ENCODE measurements at regions not wholly inside any gene's neighbourhood (a gene's known extent, or its start where the extent isn't known, plus 50 kb on each side); places are given as distances from the start of the nearest gene placed in this dataset.

DNA sequence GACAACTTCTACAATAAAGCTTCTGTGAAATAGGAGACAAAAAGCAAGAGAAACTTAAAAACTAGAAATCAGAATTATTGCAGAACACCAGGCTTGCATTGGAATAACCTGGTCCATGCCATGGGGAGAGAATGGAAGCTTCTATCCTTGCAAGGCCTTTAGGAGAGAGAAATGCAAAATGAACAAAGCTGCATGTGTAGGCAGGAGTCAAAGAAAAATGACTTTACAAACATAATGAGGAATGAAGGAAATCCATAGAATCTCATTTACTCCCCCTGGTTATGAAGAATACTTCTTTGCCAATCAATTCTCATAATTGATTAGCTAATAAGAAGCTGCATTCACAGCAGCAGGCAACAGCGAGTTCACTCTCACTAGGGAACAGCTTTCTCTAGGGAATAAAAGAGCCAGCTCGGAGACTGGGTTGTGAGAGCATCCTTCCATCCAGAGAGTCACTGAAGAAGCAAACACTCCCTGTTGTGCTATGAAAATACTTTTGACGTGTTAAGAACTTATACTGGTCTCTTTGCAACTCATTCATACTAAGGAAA is 235.9 kb upstream of the LRATD1 start:
- TF ChIP-seq GATA2 (IDR thresholded peaks at IDR 0.05; ENCODE audit: low read depth, low read length) (no peak), GATA3 (IDR thresholded peaks at IDR 0.05; ENCODE audit: low read depth, low read length) (no peak)

Measured in SH-SY5Y (cell line).